ENCODE measurements at regions not wholly inside any gene's neighbourhood (a gene's known extent, or its start where the extent isn't known, plus 50 kb on each side); places are given as distances from the start of the nearest gene placed in this dataset.

DNA sequence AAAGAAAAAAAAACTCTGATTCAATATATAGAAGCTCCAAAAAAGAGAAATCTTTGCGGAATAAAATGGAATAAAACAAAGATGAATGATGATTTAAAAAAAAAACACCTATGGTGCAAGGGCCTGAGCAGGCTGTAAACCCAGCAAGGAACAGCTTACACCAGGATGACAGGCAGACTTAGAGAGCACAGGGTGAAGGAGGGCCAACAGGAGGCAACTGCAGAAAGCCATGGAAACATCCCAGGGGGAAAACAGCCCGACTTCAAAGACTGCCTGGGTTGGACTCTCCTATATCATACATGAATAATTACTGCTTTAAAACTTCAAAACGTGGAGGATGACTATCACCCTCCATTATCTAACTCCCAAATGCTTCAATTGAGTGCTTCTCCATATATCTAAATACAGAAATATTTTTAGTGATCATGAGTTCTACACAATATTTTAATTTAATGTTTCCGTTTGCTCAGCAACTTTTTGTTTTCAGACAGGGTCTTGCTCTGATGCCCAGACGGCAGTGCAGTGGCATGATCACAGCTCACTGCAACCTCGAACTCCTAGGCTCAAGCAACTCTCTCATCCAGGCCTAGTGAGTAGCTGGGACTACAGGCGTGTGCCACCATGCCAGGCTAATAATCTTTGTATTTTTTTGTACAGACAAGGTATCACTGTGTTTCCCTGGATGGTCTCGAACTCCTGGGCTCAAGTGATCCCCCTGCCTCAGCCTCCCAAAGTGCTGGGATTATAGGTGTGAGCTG, 456.2 kb downstream of the TBL1XR1 start:
- Histone ChIP-seq H3K9me3 (no peaks in the 10 kb centered on the region), H3K36me3 (no peaks in the 10 kb centered on the region), H3K4me1 (no peaks in the 10 kb centered on the region), H3K27ac (no peak overlapping the region), H3K27me3 (no peaks in the 10 kb centered on the region), H3K4me3 (replicated peaks in 1 of 3) (no peak overlapping the region)
- no peak for TF ChIP-seq POLR2A (IDR thresholded peaks at IDR 0.05)
- TF ChIP-seq CTCF (IDR thresholded peaks at IDR 0.05): no peak
- 82 to 84% methylated on average over 8 of the region's 8 CpGs for WGBS, 2 donors
- intact Hi-C loops (cut with DNase I): no loop called here
- no peak for DNase-seq

GRCh38 chr3:176739159-176739558, 458.1 kb downstream of the TBL1XR1 start:
- 67 to 79% methylated on average over 2 of the region's 2 CpGs for WGBS, 2 donors
- no peaks in the 10 kb centered on the region for H3K36me3 ChIP-seq
- no peak overlapping the region for H3K4me3 ChIP-seq (replicated peaks in 1 of 3)
- no peak for DNase-seq
- H3K27me3 ChIP-seq: no peaks in the 10 kb centered on the region
- no peak for TF ChIP-seq CTCF (IDR thresholded peaks at IDR 0.05)
- TF ChIP-seq POLR2A (IDR thresholded peaks at IDR 0.05): no peak
- no peaks in the 10 kb centered on the region for H3K9me3 ChIP-seq
- no peaks in the 10 kb centered on the region for H3K4me1 ChIP-seq
- no peak overlapping the region for H3K27ac ChIP-seq
- intact Hi-C loops (cut with DNase I): no loop called here

GRCh38 chr3:176737480-176738110, 459.7 kb downstream of the TBL1XR1 start:
- intact Hi-C loops (cut with DNase I): no loop called here
- H3K27ac ChIP-seq: no peak overlapping the region
- WGBS, 2 donors: 55 to 59% methylated on average over 4 of the region's 4 CpGs

DNA sequence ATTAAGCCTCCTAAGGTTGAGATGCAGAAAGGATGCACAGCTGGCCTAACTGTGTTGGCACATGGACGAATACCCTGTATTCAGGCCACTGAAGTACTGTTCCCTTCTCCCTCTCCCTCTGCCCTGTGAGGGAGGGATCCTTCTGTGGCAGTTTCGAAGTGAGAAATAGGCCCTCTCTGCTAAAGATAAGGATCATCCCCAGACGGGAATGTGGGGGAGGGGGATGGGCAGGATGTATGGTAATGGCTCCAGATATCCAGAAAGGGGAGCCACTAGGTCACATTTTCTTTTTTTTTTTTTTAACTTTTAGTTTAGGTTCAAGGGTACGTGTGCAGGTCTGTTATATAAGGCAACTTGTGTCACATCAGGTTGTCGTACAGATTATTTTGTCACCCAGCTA, 463.1 kb downstream of the TBL1XR1 start:
- TF ChIP-seq CTCF (IDR thresholded peaks at IDR 0.05): no peak
- TF ChIP-seq POLR2A (IDR thresholded peaks at IDR 0.05): no peak
- Histone ChIP-seq H3K4me3 (replicated peaks in 1 of 3) (no peak overlapping the region), H3K27me3 (no peaks in the 10 kb centered on the region), H3K27ac (no peak overlapping the region), H3K36me3 (no peaks in the 10 kb centered on the region), H3K9me3 (no peaks in the 10 kb centered on the region), H3K4me1 (no peaks in the 10 kb centered on the region)
- intact Hi-C loops (cut with DNase I): no loop called here
- DNase-seq: no peak
- 72 to 74% methylated on average over 5 of the region's 5 CpGs for WGBS, 2 donors

More at GRCh38 chr3:176737480-176738110, 459.7 kb downstream of the TBL1XR1 start:
- Histone ChIP-seq H3K36me3 (no peaks in the 10 kb centered on the region), H3K9me3 (no peaks in the 10 kb centered on the region), H3K27me3 (no peaks in the 10 kb centered on the region), H3K4me3 (replicated peaks in 1 of 3) (no peak overlapping the region), H3K4me1 (no peaks in the 10 kb centered on the region)
- DNase-seq: no peak
- TF ChIP-seq CTCF (IDR thresholded peaks at IDR 0.05) (no peak), POLR2A (IDR thresholded peaks at IDR 0.05) (no peak)

- TF ChIP-seq POLR2A (IDR thresholded peaks at IDR 0.05) (no peak), CTCF (IDR thresholded peaks at IDR 0.05) (no peak)
- intact Hi-C loops (cut with DNase I): no loop called here
- DNase-seq: no peak
- Histone ChIP-seq H3K27me3 (no peaks in the 10 kb centered on the region), H3K4me3 (replicated peaks in 1 of 3) (no peak overlapping the region), H3K27ac (no peak overlapping the region), H3K36me3 (no peaks in the 10 kb centered on the region), H3K4me1 (no peaks in the 10 kb centered on the region), H3K9me3 (no peaks in the 10 kb centered on the region)
Observed at GRCh38 chr3:176724394-176724759, 472.9 kb downstream of the TBL1XR1 start.

Measured in thyroid gland (tissue), 4 donors.